ENCODE measurements at regions not wholly inside any gene's neighbourhood (a gene's known extent, or its start where the extent isn't known, plus 50 kb on each side); places are given as distances from the start of the nearest gene placed in this dataset.
"Not testable (repeated sequence)": the region's sequence is repeated elsewhere in the genome, so short reads cannot be mapped to it uniquely, and the experiment has no call there.

- H3K4me1 ChIP-seq (ENCODE audit: control insufficient read depth in 2 of 2, insufficient read depth in 2 of 2, low read length in 1 of 2); H3K9me3 ChIP-seq (ENCODE audit: control insufficient read depth in 2 of 2, insufficient read depth in 1 of 2, low read depth in 1 of 2, low read length in 1 of 2); H3K27me3 ChIP-seq (ENCODE audit: control insufficient read depth in 1 of 2, insufficient read depth in 2 of 2, low read length in 2 of 2); H3K27ac ChIP-seq (ENCODE audit: low read depth in 2 of 2, low read length in 1 of 2); H3K36me3 ChIP-seq (ENCODE audit: control insufficient read depth in 2 of 2, insufficient read depth in 2 of 2, low read length in 1 of 2); H3K4me3 ChIP-seq (ENCODE audit: low read depth in 1 of 2, low read length in 2 of 2): not testable (repeated sequence)
- 100% methylated on average over 1 of the region's 1 CpG for WGBS, 2 donors
Measured at GRCh38 chr10:59975918-59976317, 69.6 kb upstream of the CCDC6 start.

GRCh38 chr10:59971915-59972314 is 65.6 kb upstream of the CCDC6 start:
- Histone ChIP-seq H3K27ac (ENCODE audit: low read depth in 2 of 2, low read length in 1 of 2) (no peak overlapping the region), H3K4me3 (ENCODE audit: low read depth in 1 of 2, low read length in 2 of 2) (no peak overlapping the region), H3K36me3 (ENCODE audit: control insufficient read depth in 2 of 2, insufficient read depth in 2 of 2, low read length in 1 of 2) (no peaks in the 10 kb centered on the region), H3K27me3 (ENCODE audit: control insufficient read depth in 1 of 2, insufficient read depth in 2 of 2, low read length in 2 of 2) (no peaks in the 10 kb centered on the region), H3K9me3 (ENCODE audit: control insufficient read depth in 2 of 2, insufficient read depth in 1 of 2, low read depth in 1 of 2, low read length in 1 of 2) (no peaks in the 10 kb centered on the region), H3K4me1 (ENCODE audit: control insufficient read depth in 2 of 2, insufficient read depth in 2 of 2, low read length in 1 of 2) (peaks cover 0 to 3% of the 10 kb centered on the region in 2 donors)
- 21% methylated on average over 1 of the region's 1 CpG for WGBS, 2 donors

GRCh38 chr10:59970396-59971368 is 64.3 kb upstream of the CCDC6 start:
- H3K4me1 ChIP-seq (ENCODE audit: control insufficient read depth in 2 of 2, insufficient read depth in 2 of 2, low read length in 1 of 2) = peaks cover 0 to 6% of the 10 kb centered on the region in 2 donors
- 78 to 82% methylated on average over 5 of the region's 5 CpGs for WGBS, 2 donors
- no peaks in the 10 kb centered on the region for H3K9me3 ChIP-seq (ENCODE audit: control insufficient read depth in 2 of 2, insufficient read depth in 1 of 2, low read depth in 1 of 2, low read length in 1 of 2)
- H3K4me3 ChIP-seq (ENCODE audit: low read depth in 1 of 2, low read length in 2 of 2) = no peak overlapping the region
- no peaks in the 10 kb centered on the region for H3K36me3 ChIP-seq (ENCODE audit: control insufficient read depth in 2 of 2, insufficient read depth in 2 of 2, low read length in 1 of 2)
- H3K27ac ChIP-seq (ENCODE audit: low read depth in 2 of 2, low read length in 1 of 2) = no peak overlapping the region
- no peaks in the 10 kb centered on the region for H3K27me3 ChIP-seq (ENCODE audit: control insufficient read depth in 1 of 2, insufficient read depth in 2 of 2, low read length in 2 of 2)

GRCh38 chr10:59968705-59969104 is 62.3 kb upstream of the CCDC6 start:
- Histone ChIP-seq H3K9me3 (ENCODE audit: control insufficient read depth in 2 of 2, insufficient read depth in 1 of 2, low read depth in 1 of 2, low read length in 1 of 2) (no peaks in the 10 kb centered on the region), H3K4me3 (ENCODE audit: low read depth in 1 of 2, low read length in 2 of 2) (no peak overlapping the region), H3K27me3 (ENCODE audit: control insufficient read depth in 1 of 2, insufficient read depth in 2 of 2, low read length in 2 of 2) (no peaks in the 10 kb centered on the region), H3K4me1 (ENCODE audit: control insufficient read depth in 2 of 2, insufficient read depth in 2 of 2, low read length in 1 of 2) (peaks cover 0 to 7% of the 10 kb centered on the region in 2 donors), H3K36me3 (ENCODE audit: control insufficient read depth in 2 of 2, insufficient read depth in 2 of 2, low read length in 1 of 2) (no peaks in the 10 kb centered on the region), H3K27ac (ENCODE audit: low read depth in 2 of 2, low read length in 1 of 2) (no peak overlapping the region)
- 71 to 73% methylated on average over 2 of the region's 2 CpGs for WGBS, 2 donors

- 74% methylated on average over 2 of the region's 2 CpGs for WGBS, 2 donors
- H3K9me3 ChIP-seq (ENCODE audit: control insufficient read depth in 2 of 2, insufficient read depth in 1 of 2, low read depth in 1 of 2, low read length in 1 of 2) = no peaks in the 10 kb centered on the region
- H3K4me1 ChIP-seq (ENCODE audit: control insufficient read depth in 2 of 2, insufficient read depth in 2 of 2, low read length in 1 of 2) = peaks cover 0 to 7% of the 10 kb centered on the region in 2 donors
- no peak overlapping the region for H3K27ac ChIP-seq (ENCODE audit: low read depth in 2 of 2, low read length in 1 of 2)
- H3K27me3 ChIP-seq (ENCODE audit: control insufficient read depth in 1 of 2, insufficient read depth in 2 of 2, low read length in 2 of 2) = no peaks in the 10 kb centered on the region
- no peaks in the 10 kb centered on the region for H3K36me3 ChIP-seq (ENCODE audit: control insufficient read depth in 2 of 2, insufficient read depth in 2 of 2, low read length in 1 of 2)
- H3K4me3 ChIP-seq (ENCODE audit: low read depth in 1 of 2, low read length in 2 of 2) = no peak overlapping the region
Measured at GRCh38 chr10:59967079-59967478, 60.7 kb upstream of the CCDC6 start.

GRCh38 chr10:59965899-59966650 is 59.7 kb upstream of the CCDC6 start:
- Histone ChIP-seq H3K9me3 (ENCODE audit: control insufficient read depth in 2 of 2, insufficient read depth in 1 of 2, low read depth in 1 of 2, low read length in 1 of 2) (no peaks in the 10 kb centered on the region), H3K27ac (ENCODE audit: low read depth in 2 of 2, low read length in 1 of 2) (peak overlapping the region; percentile 7 to 41), H3K27me3 (ENCODE audit: control insufficient read depth in 1 of 2, insufficient read depth in 2 of 2, low read length in 2 of 2) (no peaks in the 10 kb centered on the region), H3K36me3 (ENCODE audit: control insufficient read depth in 2 of 2, insufficient read depth in 2 of 2, low read length in 1 of 2) (no peaks in the 10 kb centered on the region), H3K4me1 (ENCODE audit: control insufficient read depth in 2 of 2, insufficient read depth in 2 of 2, low read length in 1 of 2) (peaks cover 0 to 7% of the 10 kb centered on the region in 2 donors), H3K4me3 (ENCODE audit: low read depth in 1 of 2, low read length in 2 of 2) (no peak overlapping the region)
- WGBS, 2 donors = 84 to 89% methylated on average over 6 of the region's 6 CpGs

- 48 to 67% methylated on average over 4 of the region's 4 CpGs for WGBS, 2 donors
- H3K27ac ChIP-seq (ENCODE audit: low read depth in 2 of 2, low read length in 1 of 2) = no peak overlapping the region
- H3K4me3 ChIP-seq (ENCODE audit: low read depth in 1 of 2, low read length in 2 of 2) = no peak overlapping the region
- peaks cover 0 to 7% of the 10 kb centered on the region in 2 donors for H3K4me1 ChIP-seq (ENCODE audit: control insufficient read depth in 2 of 2, insufficient read depth in 2 of 2, low read length in 1 of 2)
- H3K9me3 ChIP-seq (ENCODE audit: control insufficient read depth in 2 of 2, insufficient read depth in 1 of 2, low read depth in 1 of 2, low read length in 1 of 2) = no peaks in the 10 kb centered on the region
- no peaks in the 10 kb centered on the region for H3K36me3 ChIP-seq (ENCODE audit: control insufficient read depth in 2 of 2, insufficient read depth in 2 of 2, low read length in 1 of 2)
- no peaks in the 10 kb centered on the region for H3K27me3 ChIP-seq (ENCODE audit: control insufficient read depth in 1 of 2, insufficient read depth in 2 of 2, low read length in 2 of 2)
Measured at GRCh38 chr10:59962756-59963155, 56.4 kb upstream of the CCDC6 start.

GRCh38 chr10:59960751-59961150 is 54.4 kb upstream of the CCDC6 start:
- no peak overlapping the region for H3K4me3 ChIP-seq (ENCODE audit: low read depth in 1 of 2, low read length in 2 of 2)
- no peak overlapping the region for H3K27ac ChIP-seq (ENCODE audit: low read depth in 2 of 2, low read length in 1 of 2)
- no peaks in the 10 kb centered on the region for H3K36me3 ChIP-seq (ENCODE audit: control insufficient read depth in 2 of 2, insufficient read depth in 2 of 2, low read length in 1 of 2)
- H3K4me1 ChIP-seq (ENCODE audit: control insufficient read depth in 2 of 2, insufficient read depth in 2 of 2, low read length in 1 of 2) = peaks cover 0 to 2% of the 10 kb centered on the region in 2 donors
- no peaks in the 10 kb centered on the region for H3K27me3 ChIP-seq (ENCODE audit: control insufficient read depth in 1 of 2, insufficient read depth in 2 of 2, low read length in 2 of 2)
- no peaks in the 10 kb centered on the region for H3K9me3 ChIP-seq (ENCODE audit: control insufficient read depth in 2 of 2, insufficient read depth in 1 of 2, low read depth in 1 of 2, low read length in 1 of 2)

- H3K9me3 ChIP-seq (ENCODE audit: control insufficient read depth in 2 of 2, insufficient read depth in 1 of 2, low read depth in 1 of 2, low read length in 1 of 2) = no peaks in the 10 kb centered on the region
- WGBS, 2 donors = 85% methylated on average over 4 of the region's 4 CpGs
Measured at GRCh38 chr10:59959504-59960018, 53.2 kb upstream of the CCDC6 start.

More at GRCh38 chr10:59959504-59960018, 53.2 kb upstream of the CCDC6 start:
- no peaks in the 10 kb centered on the region for H3K4me1 ChIP-seq (ENCODE audit: control insufficient read depth in 2 of 2, insufficient read depth in 2 of 2, low read length in 1 of 2)
- H3K4me3 ChIP-seq (ENCODE audit: low read depth in 1 of 2, low read length in 2 of 2) = no peak overlapping the region
- H3K27ac ChIP-seq (ENCODE audit: low read depth in 2 of 2, low read length in 1 of 2) = no peak overlapping the region
- H3K36me3 ChIP-seq (ENCODE audit: control insufficient read depth in 2 of 2, insufficient read depth in 2 of 2, low read length in 1 of 2) = no peaks in the 10 kb centered on the region
- H3K27me3 ChIP-seq (ENCODE audit: control insufficient read depth in 1 of 2, insufficient read depth in 2 of 2, low read length in 2 of 2) = no peaks in the 10 kb centered on the region
